Prostate gland (tissue), 2 donors: ENCODE measurements at regions not wholly inside any gene's neighbourhood (a gene's known extent, or its start where the extent isn't known, plus 50 kb on each side); places are given as distances from the start of the nearest gene placed in this dataset.

Experiments used
- DNase-seq: peaks from one replicate; pipeline ENCODE4 v3.0.0-alpha.2; 2019; ENCODE audit warnings: low spot score
- H3K27ac ChIP-seq, 2 donors: fragments of 200-600 bp; sonication (generic); 2 replicates each; pipeline ENCODE4 v1.5.1; 2017 to 2019
- H3K27me3 ChIP-seq: fragments of 200-600 bp; sonication (generic); replicated peaks from 2 replicates; pipeline ENCODE4 v1.5.1; 2019; ENCODE audit not compliant: insufficient read depth
- H3K36me3 ChIP-seq, 2 donors: fragments of 200-600 bp; sonication (generic); 1 replicate in 1 of 2; 2 replicates in 1 of 2; pipeline versions ENCODE4 v1.5.1 to v1.8.1; 2017 to 2019
- H3K4me1 ChIP-seq: fragments of 200-600 bp; sonication (generic); replicated peaks from 2 replicates; pipeline ENCODE4 v1.5.1; 2019
- H3K4me3 ChIP-seq, 2 donors: fragments of 200-600 bp; sonication (generic); 2 replicates each; pipeline ENCODE4 v1.5.1; 2017 to 2019
- H3K9me3 ChIP-seq: fragments of 200-600 bp; sonication (generic); 2 replicates; pipeline ENCODE4 v1.5.1; 2017
- CTCF ChIP-seq, 4 experiments: fragments of 200-600 bp in 2 of 4; fragments of 450-650 bp in 2 of 4; sonication (generic) in 2 of 4; IDR thresholded peaks; 1 replicate in 3 of 4; 2 replicates in 1 of 4; pipeline ENCODE4 v1.5.1; 2016 to 2019; ENCODE audit warnings: antibody characterized with exemption in 4 of 4, mild to moderate bottlenecking in 2 of 4, moderate library complexity in 2 of 4
- POLR2A ChIP-seq: fragments of 450-650 bp; IDR thresholded peaks from one replicate; pipeline ENCODE4 v1.6.1; 2016; ENCODE audit warnings: antibody characterized with exemption, mild to moderate bottlenecking
- POLR2AphosphoS5 ChIP-seq: sonication (generic); formaldehyde crosslinking; IDR thresholded peaks from one replicate; pipeline ENCODE4 v1.6.1; 2017; ENCODE audit warnings: antibody characterized with exemption
- WGBS: methylation state at CpG from one replicate; pipeline ENCODE4 v1.1.5; 2018; 5-methylcytosine and 5-hydroxymethylcytosine counted together
- intact Hi-C: fragments of 100-400 bp; cut with DNase I; formaldehyde crosslinking; loops from one replicate; pipeline ENCODE4 v1.14.2; 2022

- WGBS, result 89% methylated on average over 9 of the region's 9 CpGs
- Histone ChIP-seq H3K9me3 (no peaks in the 10 kb centered on the region), H3K27me3 (no peaks in the 10 kb centered on the region), H3K4me3 (no peak overlapping the region), H3K27ac (no peak overlapping the region), H3K36me3 (no peaks in the 10 kb centered on the region), H3K4me1 (no peaks in the 10 kb centered on the region)
- intact Hi-C loops, result no loop called here
- TF ChIP-seq CTCF (IDR thresholded peaks at IDR 0.05) (no peak), POLR2A (no peak), POLR2AphosphoS5 (no peak)
- DNase-seq, result no peak
Measured at GRCh38 chr5:124394700-124395245, 351.7 kb downstream of the ZNF608 start.

GRCh38 chr5:124393584-124394379 lies 352.7 kb downstream of the ZNF608 start:
- Histone ChIP-seq H3K27ac (no peak overlapping the region), H3K27me3 (no peaks in the 10 kb centered on the region), H3K4me1 (no peaks in the 10 kb centered on the region), H3K4me3 (no peak overlapping the region), H3K36me3 (no peaks in the 10 kb centered on the region), H3K9me3 (no peaks in the 10 kb centered on the region)
- no peak for DNase-seq
- TF ChIP-seq POLR2AphosphoS5, result no peak
- no peak for TF ChIP-seq POLR2A
- TF ChIP-seq CTCF (IDR thresholded peaks at IDR 0.05), result no peak
- 64% methylated on average over 5 of the region's 5 CpGs for WGBS
- intact Hi-C loops, result no loop called here

GRCh38 chr5:124383693-124384092 lies 362.7 kb downstream of the ZNF608 start:
- no peak for TF ChIP-seq POLR2AphosphoS5
- TF ChIP-seq POLR2A, result no peak
- TF ChIP-seq CTCF (IDR thresholded peaks at IDR 0.05), result no peak
- no peaks in the 10 kb centered on the region for H3K36me3 ChIP-seq
- no peaks in the 10 kb centered on the region for H3K4me1 ChIP-seq
- intact Hi-C loops, result no loop called here
- H3K27ac ChIP-seq, result no peak overlapping the region
- no peak for DNase-seq
- no peaks in the 10 kb centered on the region for H3K9me3 ChIP-seq
- no peak overlapping the region for H3K4me3 ChIP-seq
- H3K27me3 ChIP-seq, result no peaks in the 10 kb centered on the region

GRCh38 chr5:124377386-124377785 lies 369.1 kb downstream of the ZNF608 start:
- Histone ChIP-seq H3K4me1 (no peaks in the 10 kb centered on the region), H3K9me3 (no peaks in the 10 kb centered on the region), H3K27ac (no peak overlapping the region), H3K27me3 (no peaks in the 10 kb centered on the region), H3K36me3 (no peaks in the 10 kb centered on the region), H3K4me3 (no peak overlapping the region)
- WGBS, result 97% methylated on average over 1 of the region's 1 CpG
- DNase-seq, result no peak
- intact Hi-C loops, result no loop called here
- TF ChIP-seq POLR2AphosphoS5 (no peak), CTCF (IDR thresholded peaks at IDR 0.05) (no peak), POLR2A (no peak)

- Histone ChIP-seq H3K27me3 (no peaks in the 10 kb centered on the region), H3K27ac (no peak overlapping the region), H3K4me1 (no peaks in the 10 kb centered on the region), H3K4me3 (no peak overlapping the region), H3K36me3 (no peaks in the 10 kb centered on the region), H3K9me3 (no peaks in the 10 kb centered on the region)
- no peak for TF ChIP-seq CTCF (IDR thresholded peaks at IDR 0.05)
- TF ChIP-seq POLR2A, result no peak
- no peak for TF ChIP-seq POLR2AphosphoS5
- no peak for DNase-seq
- WGBS, result 96% methylated on average over 3 of the region's 3 CpGs
- intact Hi-C loops, result no loop called here
Measured at GRCh38 chr5:124373883-124374282, 372.6 kb downstream of the ZNF608 start.
